Skeletal muscle cell (primary cell): ENCODE measurements at regions not wholly inside any gene's neighbourhood (a gene's known extent, or its start where the extent isn't known, plus 50 kb on each side); places are given as distances from the start of the nearest gene placed in this dataset.
"Not testable (repeated sequence)": the region's sequence is repeated elsewhere in the genome, so short reads cannot be mapped to it uniquely, and the experiment has no call there.

ENCODE experiments used
- DNase-seq: peaks from one replicate; pipeline ENCODE4 v3.0.0-alpha.2; 2010; ENCODE audit warnings: low read depth
- H3K4me3 ChIP-seq: 2 replicates; pipeline ENCODE4 v1.5.1; 2011; ENCODE audit warnings: low read depth, mild to moderate bottlenecking, control low read depth, low read length, moderate library complexity

GRCh38 chr7:65453341-65454030 lies 79.8 kb downstream of the ZNF92 start:
- no peak for DNase-seq
- H3K4me3 ChIP-seq = no peak overlapping the region

- no peak overlapping the region for H3K4me3 ChIP-seq
- no peak for DNase-seq
Measured at GRCh38 chr7:65454469-65454868, 80.8 kb downstream of the ZNF92 start.

DNA sequence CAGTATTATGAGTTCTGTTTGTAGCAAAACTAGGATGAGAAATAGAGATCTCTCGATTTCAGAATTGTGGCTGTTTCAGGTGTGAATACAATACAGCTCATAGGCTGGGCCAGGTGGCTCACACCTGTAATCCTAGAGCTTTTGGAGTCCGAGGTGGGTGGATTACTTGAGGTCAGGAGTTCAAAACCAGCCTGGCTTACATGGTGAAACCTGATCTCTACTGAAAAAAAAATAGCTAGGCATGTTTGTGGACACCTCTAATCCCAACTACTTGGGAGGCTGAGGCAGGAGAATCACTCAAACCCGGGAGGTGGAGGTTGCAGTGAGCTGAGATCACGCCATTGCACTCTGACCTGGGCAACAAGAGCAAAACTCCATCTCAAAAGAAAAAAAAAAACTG lies 81.4 kb downstream of the ZNF92 start:
- not testable (repeated sequence) for DNase-seq, H3K4me3 ChIP-seq

GRCh38 chr7:65457705-65458104 lies 84.0 kb downstream of the ZNF92 start:
- DNase-seq = no peak
- no peak overlapping the region for H3K4me3 ChIP-seq

DNA sequence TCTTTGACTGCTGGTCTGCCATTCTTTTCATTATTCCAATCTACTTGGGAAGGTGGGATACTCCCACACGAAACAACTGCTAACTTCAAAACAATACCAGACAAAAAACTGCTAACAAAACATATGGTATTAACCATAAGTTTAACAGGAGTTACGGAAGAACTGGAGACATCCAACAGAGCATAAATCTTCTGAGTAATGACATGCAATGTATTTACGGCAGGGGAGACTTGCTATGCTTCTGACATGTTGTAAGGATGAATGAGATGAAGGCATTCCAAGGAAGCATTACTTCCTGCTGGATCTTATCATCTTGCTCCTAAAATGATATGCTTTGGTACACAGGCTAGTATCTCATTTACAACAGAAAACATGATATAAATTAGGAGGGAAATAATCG lies 85.8 kb downstream of the ZNF92 start:
- DNase-seq = no peak
- no peak overlapping the region for H3K4me3 ChIP-seq

- no peak for DNase-seq
- no peak overlapping the region for H3K4me3 ChIP-seq
Measured at GRCh38 chr7:65462148-65462716, 88.6 kb downstream of the ZNF92 start.

DNA sequence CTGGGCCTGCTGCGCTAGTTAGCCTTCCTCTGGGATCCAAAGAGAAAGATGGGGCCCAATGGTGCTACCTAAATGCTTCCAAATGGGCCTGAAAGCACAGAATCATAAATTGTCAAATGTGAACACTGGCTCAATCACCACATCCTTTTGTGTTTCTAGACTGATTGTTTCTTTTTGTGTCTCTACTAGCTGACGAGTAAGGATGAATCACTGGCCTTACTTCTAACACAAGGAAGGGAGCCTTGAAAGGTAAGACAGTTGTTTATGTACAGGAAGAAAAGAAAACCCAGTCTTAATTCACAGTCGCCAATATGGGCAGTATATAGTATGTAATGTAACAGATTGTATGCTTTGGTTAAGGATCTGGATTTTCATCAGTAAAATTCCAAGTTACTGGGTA lies 89.5 kb downstream of the ZNF92 start:
- no peak for DNase-seq

DNA sequence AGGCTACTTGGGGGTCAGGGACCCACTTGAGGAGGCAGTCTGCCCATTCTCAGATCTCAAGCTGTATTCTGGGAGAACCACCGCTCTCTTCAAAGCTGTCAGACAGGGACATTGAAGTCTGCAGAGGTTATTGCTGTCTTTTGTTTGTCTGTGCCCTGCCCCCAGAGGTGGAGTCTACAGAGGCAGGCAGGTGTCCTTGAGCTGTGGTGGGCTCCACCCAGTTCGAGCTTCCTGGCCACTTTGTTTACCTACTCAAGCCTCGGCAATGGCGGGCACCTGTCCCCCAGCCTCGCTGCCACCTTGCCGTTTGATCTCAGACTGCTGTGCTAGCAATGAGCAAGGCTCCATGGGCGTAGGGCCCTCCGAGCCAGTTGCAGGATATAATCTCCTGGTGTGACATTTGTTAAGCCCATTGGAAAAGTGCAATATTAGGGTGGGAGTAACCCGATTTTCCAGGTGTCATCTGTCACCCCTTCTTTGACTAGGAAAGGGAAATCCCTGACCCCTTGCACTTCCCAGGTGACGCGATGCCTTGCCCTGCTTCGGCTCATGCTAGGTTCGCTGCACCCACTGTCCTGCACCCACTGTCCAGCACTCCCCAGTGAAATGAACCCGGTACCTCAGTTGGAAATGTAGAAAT lies 96.4 kb downstream of the ZNF92 start:
- DNase-seq, H3K4me3 ChIP-seq: not testable (repeated sequence)

More for the DNA sequence above, 89.5 kb downstream of the ZNF92 start:
- no peak overlapping the region for H3K4me3 ChIP-seq

GRCh38 chr7:65471587-65471986 lies 97.9 kb downstream of the ZNF92 start:
- no peak overlapping the region for H3K4me3 ChIP-seq
- DNase-seq = no peak

DNA sequence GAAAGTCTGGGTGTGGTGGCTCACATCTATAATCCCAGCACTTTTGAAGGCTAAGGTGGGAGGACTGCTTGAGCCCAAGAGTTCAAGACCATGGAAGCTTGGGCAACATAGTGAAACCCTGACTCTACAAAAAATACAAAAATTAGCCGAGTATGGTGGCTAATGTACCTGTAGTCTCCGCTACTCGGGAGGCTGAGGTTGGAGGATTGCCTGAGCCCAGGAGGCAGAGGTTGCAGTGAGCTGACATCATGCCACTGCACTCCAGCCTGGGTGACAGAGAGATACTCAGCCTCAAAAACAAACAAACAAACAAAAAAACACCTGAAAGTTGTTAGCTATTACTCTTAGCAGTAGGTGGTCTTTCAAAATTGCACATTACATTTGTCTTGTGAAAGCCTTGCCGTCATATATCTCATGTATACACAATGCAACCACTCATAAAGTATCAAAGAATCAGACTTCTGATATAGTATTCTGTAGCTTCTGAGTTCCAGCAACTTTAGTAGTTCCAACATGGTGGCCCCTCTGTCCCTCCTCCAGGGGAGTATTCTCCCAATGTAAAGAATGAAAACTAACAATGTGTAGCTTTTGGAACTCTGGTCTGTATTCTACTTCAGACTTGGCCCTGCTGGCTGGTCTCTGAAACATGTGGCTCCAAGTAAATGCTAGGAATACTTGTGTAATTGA lies 101.5 kb downstream of the ZNF92 start:
- no peak for DNase-seq

GRCh38 chr7:65475734-65476319 lies 102.2 kb downstream of the ZNF92 start:
- H3K4me3 ChIP-seq = no peak overlapping the region
- no peak for DNase-seq

More for the DNA sequence above, 101.5 kb downstream of the ZNF92 start:
- H3K4me3 ChIP-seq = no peak overlapping the region

- DNase-seq = no peak
- no peak overlapping the region for H3K4me3 ChIP-seq
Measured at GRCh38 chr7:65477326-65477725, 103.7 kb downstream of the ZNF92 start.

GRCh38 chr7:65489260-65489767 lies 115.7 kb downstream of the ZNF92 start:
- DNase-seq = no peak
- H3K4me3 ChIP-seq = no peak overlapping the region

DNA sequence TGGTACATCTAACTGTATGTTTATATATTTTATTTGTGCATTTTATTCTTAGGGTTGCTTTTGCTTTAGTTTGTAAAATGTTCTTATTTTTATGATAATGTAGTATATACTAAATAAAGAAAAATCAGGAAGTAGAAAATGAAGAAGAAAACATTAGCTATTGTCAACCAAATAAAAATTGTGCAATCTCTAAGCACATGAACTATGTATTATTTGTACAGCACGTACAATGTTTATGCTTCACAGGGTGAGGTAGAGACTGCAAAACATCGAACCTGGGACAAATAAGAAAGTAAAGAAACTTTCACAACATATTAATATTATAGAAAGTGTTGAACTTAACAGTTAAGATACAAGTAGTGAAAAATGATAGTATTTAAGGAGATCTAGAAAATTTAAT lies 123.0 kb downstream of the ZNF92 start:
- DNase-seq, H3K4me3 ChIP-seq: not testable (repeated sequence)

DNA sequence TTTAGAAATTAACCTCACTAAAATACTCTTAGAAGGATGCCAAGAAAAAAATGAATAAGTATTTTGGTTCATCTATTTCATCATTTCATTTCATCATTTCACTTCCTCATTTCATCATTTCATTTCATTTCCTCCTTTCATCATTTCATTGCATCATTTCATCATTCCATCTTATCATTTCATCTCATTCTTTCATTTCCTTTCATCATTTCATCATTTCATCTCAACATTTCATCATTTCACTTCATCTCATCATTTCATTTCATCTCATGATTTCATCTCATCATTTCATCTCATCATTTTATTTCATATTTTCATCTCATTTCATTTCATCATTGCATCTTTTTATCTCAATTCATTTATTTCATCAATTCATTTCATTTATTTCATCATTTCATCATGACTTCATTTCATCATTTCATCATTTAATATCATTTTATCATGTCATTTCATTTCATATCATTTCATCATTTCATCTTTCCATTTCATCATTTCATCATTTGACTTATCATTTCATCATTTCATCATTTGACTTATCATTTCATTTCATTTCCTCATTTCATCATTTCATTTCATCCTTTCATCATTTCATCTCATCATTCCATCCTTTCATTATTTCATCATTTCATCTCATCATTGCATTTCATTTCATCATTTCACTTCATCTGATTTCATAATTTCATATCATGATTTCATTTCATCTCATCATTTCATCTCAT lies 129.9 kb downstream of the ZNF92 start:
- H3K4me3 ChIP-seq = no peak overlapping the region
- no peak for DNase-seq

GRCh38 chr7:65504504-65505319 lies 131.1 kb downstream of the ZNF92 start:
- DNase-seq, H3K4me3 ChIP-seq: not testable (repeated sequence)

GRCh38 chr7:65505320-65505633 lies 131.6 kb downstream of the ZNF92 start:
- H3K4me3 ChIP-seq, DNase-seq: not testable (repeated sequence)

GRCh38 chr7:65508581-65509367 lies 135.1 kb downstream of the ZNF92 start:
- not testable (repeated sequence) for DNase-seq
- peak overlapping the region; percentile 50 for H3K4me3 ChIP-seq
